ENCODE measurements at regions not wholly inside any gene's neighbourhood (a gene's known extent, or its start where the extent isn't known, plus 50 kb on each side); places are given as distances from the start of the nearest gene placed in this dataset.

DNA sequence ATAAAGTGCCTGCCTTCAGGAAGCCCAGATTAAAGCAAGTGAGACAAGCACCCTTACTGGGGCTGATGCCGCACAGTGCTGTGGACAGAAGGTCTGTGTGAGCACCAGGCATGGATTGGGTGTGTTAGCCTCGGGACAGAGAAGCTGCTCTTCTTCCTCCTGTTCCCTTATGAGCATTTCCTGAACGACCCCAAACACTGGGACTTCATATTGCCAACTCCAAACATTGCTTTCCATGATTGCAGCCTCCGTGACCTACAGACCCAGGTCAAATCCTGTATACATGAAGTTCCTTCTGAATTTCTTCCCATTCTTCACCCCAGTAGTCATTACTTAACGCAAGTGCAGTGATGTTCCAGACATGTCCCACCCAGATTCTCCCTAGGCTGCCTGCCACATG is 129.8 kb upstream of the ALKAL2 start:
- Histone ChIP-seq H3K27ac (ENCODE audit: low read length) (no peak overlapping the region), H3K9me3 (ENCODE audit: control insufficient read depth, low read depth, low read length) (peaks cover 7% of the 10 kb centered on the region), H3K36me3 (ENCODE audit: control insufficient read depth, insufficient read depth, low read length) (no peaks in the 10 kb centered on the region), H3K4me1 (ENCODE audit: control insufficient read depth, insufficient read depth, low read length) (no peaks in the 10 kb centered on the region), H3K4me3 (ENCODE audit: low read length) (no peak overlapping the region), H3K27me3 (ENCODE audit: control insufficient read depth, insufficient read depth, low read length) (no peaks in the 10 kb centered on the region)
- 71% methylated on average over 3 of the region's 5 CpGs for WGBS (ENCODE audit: insufficient coverage, low lambda C conversion rate)
- DNase-seq = no peak

DNA sequence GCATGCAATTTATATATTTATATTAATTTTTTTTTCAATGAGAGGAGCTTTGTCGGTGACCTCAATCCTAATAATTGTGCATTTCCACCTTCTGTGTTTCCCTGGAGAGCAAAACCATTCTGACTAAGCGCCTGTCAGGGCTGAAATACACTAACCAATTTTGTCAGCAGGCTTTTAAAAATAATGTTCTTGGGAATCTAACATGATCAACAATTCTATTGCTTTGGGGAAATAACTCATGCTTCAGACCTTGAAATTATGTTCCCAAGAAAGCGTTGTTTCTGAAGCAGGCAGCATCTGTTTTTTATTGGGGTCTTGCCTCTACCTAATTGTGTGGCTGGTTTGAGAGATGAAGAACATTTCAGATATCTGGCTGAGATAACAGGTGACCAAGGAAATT is 129.1 kb upstream of the ALKAL2 start:
- H3K27me3 ChIP-seq (ENCODE audit: control insufficient read depth, insufficient read depth, low read length) = no peaks in the 10 kb centered on the region
- no peaks in the 10 kb centered on the region for H3K36me3 ChIP-seq (ENCODE audit: control insufficient read depth, insufficient read depth, low read length)
- peaks cover 7% of the 10 kb centered on the region for H3K9me3 ChIP-seq (ENCODE audit: control insufficient read depth, low read depth, low read length)
- DNase-seq = no peak
- H3K27ac ChIP-seq (ENCODE audit: low read length) = no peak overlapping the region
- H3K4me1 ChIP-seq (ENCODE audit: control insufficient read depth, insufficient read depth, low read length) = no peaks in the 10 kb centered on the region
- WGBS (ENCODE audit: insufficient coverage, low lambda C conversion rate) = 80% methylated on average over 2 of the region's 3 CpGs
- H3K4me3 ChIP-seq (ENCODE audit: low read length) = no peak overlapping the region

DNA sequence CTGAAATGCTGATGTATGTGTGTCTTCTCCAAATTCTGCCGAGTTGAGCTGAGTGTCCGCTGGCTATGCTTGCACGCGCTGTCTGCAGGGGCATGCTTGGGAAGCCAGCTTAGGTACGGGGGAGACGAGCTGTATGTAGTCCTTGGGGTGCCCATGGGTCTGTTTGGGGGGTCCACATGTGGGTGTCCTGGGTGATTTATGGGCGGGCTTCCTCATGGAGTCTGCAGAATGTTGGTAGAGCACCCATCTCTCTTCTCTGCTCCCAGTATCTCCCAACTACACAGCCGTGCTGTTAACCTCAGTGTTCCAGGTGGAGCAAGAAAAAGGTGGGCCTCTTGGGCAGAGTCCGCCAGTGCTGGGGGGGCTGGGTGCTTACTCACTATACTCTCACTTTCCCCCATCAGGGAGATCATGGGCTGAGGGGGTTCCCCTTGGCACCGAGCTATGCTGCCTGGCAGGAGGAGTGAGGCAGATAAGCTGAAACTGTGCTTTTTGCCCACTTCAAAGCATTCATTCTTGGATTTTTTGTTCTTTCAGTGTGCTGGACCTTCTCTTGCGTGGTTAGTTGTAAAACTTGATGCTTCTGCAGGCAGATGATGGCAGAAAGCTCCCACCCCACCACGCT is 128.2 kb upstream of the ALKAL2 start:
- Histone ChIP-seq H3K4me3 (ENCODE audit: low read length) (no peak overlapping the region), H3K4me1 (ENCODE audit: control insufficient read depth, insufficient read depth, low read length) (no peaks in the 10 kb centered on the region), H3K9me3 (ENCODE audit: control insufficient read depth, low read depth, low read length) (peaks cover 7% of the 10 kb centered on the region), H3K36me3 (ENCODE audit: control insufficient read depth, insufficient read depth, low read length) (no peaks in the 10 kb centered on the region), H3K27ac (ENCODE audit: low read length) (no peak overlapping the region), H3K27me3 (ENCODE audit: control insufficient read depth, insufficient read depth, low read length) (no peaks in the 10 kb centered on the region)
- WGBS (ENCODE audit: insufficient coverage, low lambda C conversion rate) = no CpG with 5 or more reads among the region's 12 CpGs
- no peak for DNase-seq

DNA sequence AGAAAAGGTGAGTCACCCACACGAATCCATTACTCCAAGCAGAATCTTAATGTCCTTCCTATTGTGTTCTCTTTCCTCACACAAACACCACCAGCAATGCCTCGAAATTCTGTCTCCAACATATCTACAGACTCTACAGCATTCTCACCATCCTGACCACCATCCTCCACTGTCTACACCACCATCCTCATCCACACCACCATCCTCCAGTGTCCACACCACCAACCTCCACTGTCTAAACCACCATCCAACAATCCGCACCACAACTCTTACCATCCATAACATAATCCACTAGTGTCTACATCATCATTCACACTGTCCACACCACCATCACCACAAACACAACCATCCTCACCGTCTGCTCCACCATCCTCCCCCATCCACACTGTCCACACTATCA is 121.6 kb upstream of the ALKAL2 start:
- H3K27ac ChIP-seq (ENCODE audit: low read length) = no peak overlapping the region
- H3K27me3 ChIP-seq (ENCODE audit: control insufficient read depth, insufficient read depth, low read length) = no peaks in the 10 kb centered on the region
- DNase-seq = no peak
- H3K4me1 ChIP-seq (ENCODE audit: control insufficient read depth, insufficient read depth, low read length) = no peaks in the 10 kb centered on the region
- 92% methylated on average over 2 of the region's 4 CpGs for WGBS (ENCODE audit: insufficient coverage, low lambda C conversion rate)
- peaks cover 10% of the 10 kb centered on the region for H3K9me3 ChIP-seq (ENCODE audit: control insufficient read depth, low read depth, low read length)
- H3K4me3 ChIP-seq (ENCODE audit: low read length) = no peak overlapping the region
- no peaks in the 10 kb centered on the region for H3K36me3 ChIP-seq (ENCODE audit: control insufficient read depth, insufficient read depth, low read length)

DNA sequence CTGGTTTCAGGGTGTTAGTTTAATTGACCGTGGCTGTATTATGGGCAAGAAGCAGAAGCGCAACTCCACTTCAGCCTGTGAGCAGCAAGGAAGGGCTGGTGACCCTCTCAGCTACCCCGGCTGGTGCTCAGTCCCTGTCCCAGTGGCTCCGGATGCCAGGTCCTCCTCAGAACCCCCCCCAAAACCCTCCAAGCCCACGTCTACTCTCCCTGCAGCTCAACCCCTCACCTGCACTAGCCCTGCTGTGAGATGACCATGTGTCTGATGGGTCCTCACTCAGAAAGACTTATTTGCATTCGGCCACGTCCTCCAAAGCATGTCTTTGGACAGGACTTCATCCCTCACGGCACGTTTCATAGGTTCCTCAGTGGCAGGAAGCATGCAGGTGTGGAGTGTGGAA is 119.7 kb upstream of the ALKAL2 start:
- H3K4me1 ChIP-seq (ENCODE audit: control insufficient read depth, insufficient read depth, low read length) = no peaks in the 10 kb centered on the region
- no peaks in the 10 kb centered on the region for H3K36me3 ChIP-seq (ENCODE audit: control insufficient read depth, insufficient read depth, low read length)
- peaks cover 10% of the 10 kb centered on the region for H3K9me3 ChIP-seq (ENCODE audit: control insufficient read depth, low read depth, low read length)
- no peak for DNase-seq
- no peak overlapping the region for H3K4me3 ChIP-seq (ENCODE audit: low read length)
- H3K27me3 ChIP-seq (ENCODE audit: control insufficient read depth, insufficient read depth, low read length) = no peaks in the 10 kb centered on the region
- no CpG with 5 or more reads among the region's 9 CpGs for WGBS (ENCODE audit: insufficient coverage, low lambda C conversion rate)
- H3K27ac ChIP-seq (ENCODE audit: low read length) = no peak overlapping the region

DNA sequence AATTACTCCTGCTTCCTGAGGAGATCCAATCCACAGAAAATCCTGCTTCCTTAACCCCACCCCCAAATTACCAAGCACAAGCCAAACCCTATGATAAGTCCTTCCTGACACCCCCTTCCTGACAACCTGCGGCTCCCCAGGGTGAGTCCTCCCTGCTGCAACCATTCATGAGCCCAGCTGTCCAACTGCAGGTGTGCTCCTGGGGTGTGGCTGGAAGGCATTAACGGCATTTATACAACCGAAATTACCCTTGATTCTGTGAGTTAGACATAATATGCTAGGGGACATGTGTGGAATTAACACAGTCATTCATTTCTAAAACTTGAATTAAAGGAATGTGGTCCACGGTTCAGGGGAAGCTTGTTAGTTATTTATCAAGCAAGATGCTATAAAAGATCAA is 119.0 kb upstream of the ALKAL2 start:
- Histone ChIP-seq H3K27me3 (ENCODE audit: control insufficient read depth, insufficient read depth, low read length) (no peaks in the 10 kb centered on the region), H3K27ac (ENCODE audit: low read length) (no peak overlapping the region), H3K4me3 (ENCODE audit: low read length) (no peak overlapping the region), H3K9me3 (ENCODE audit: control insufficient read depth, low read depth, low read length) (peaks cover 10% of the 10 kb centered on the region), H3K36me3 (ENCODE audit: control insufficient read depth, insufficient read depth, low read length) (no peaks in the 10 kb centered on the region), H3K4me1 (ENCODE audit: control insufficient read depth, insufficient read depth, low read length) (no peaks in the 10 kb centered on the region)
- WGBS (ENCODE audit: insufficient coverage, low lambda C conversion rate) = 60% methylated on average over 1 of the region's 4 CpGs
- DNase-seq = no peak

DNA sequence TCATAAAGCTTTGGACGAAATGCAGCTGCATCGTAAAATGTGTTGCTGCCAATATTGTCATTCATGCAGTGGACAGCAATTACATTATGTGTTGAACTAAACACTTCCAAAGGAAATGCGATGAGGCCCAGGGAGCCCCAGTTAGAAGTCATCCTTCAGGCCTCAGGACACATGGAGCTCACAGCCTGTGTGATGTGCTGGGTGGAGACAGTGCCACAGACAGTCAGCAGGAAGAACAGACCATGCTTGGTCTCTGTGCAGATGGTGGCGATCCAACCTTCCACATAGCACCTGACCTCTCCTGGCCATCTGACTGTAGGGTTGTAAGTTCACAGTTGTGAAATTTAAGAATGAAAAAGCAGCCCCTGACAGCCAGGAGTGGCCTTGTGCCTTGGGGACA is 118.3 kb upstream of the ALKAL2 start:
- Histone ChIP-seq H3K27me3 (ENCODE audit: control insufficient read depth, insufficient read depth, low read length) (no peaks in the 10 kb centered on the region), H3K27ac (ENCODE audit: low read length) (no peak overlapping the region), H3K36me3 (ENCODE audit: control insufficient read depth, insufficient read depth, low read length) (no peaks in the 10 kb centered on the region), H3K9me3 (ENCODE audit: control insufficient read depth, low read depth, low read length) (peaks cover 10% of the 10 kb centered on the region), H3K4me3 (ENCODE audit: low read length) (no peak overlapping the region), H3K4me1 (ENCODE audit: control insufficient read depth, insufficient read depth, low read length) (no peaks in the 10 kb centered on the region)
- no peak for DNase-seq
- no CpG with 5 or more reads among the region's 4 CpGs for WGBS (ENCODE audit: insufficient coverage, low lambda C conversion rate)

DNA sequence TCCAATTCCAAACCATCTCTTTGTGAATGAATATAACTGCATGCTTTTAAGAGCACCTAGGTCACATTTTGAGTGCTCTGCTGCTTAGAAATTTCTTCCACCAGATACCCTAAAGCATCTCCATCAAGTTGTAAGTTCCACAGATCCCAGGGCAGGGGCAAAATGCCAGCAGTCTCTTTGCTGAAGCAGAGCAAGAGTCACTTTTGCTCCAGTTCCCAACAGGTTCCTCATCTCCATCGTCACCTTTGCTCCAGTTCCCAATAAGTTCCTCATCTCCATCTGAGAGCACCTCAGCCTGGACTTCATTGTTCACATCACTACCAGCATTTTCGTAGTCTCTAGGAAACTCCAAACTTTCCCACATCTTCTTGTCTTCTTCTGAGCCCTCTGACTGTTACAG is 116.7 kb upstream of the ALKAL2 start:
- Histone ChIP-seq H3K27ac (ENCODE audit: low read length) (no peak overlapping the region), H3K9me3 (ENCODE audit: control insufficient read depth, low read depth, low read length) (peaks cover 2% of the 10 kb centered on the region), H3K27me3 (ENCODE audit: control insufficient read depth, insufficient read depth, low read length) (no peaks in the 10 kb centered on the region), H3K4me1 (ENCODE audit: control insufficient read depth, insufficient read depth, low read length) (no peaks in the 10 kb centered on the region), H3K4me3 (ENCODE audit: low read length) (no peak overlapping the region), H3K36me3 (ENCODE audit: control insufficient read depth, insufficient read depth, low read length) (no peaks in the 10 kb centered on the region)
- no peak for DNase-seq
- WGBS (ENCODE audit: insufficient coverage, low lambda C conversion rate) = 75% methylated on average over 1 of the region's 2 CpGs

DNA sequence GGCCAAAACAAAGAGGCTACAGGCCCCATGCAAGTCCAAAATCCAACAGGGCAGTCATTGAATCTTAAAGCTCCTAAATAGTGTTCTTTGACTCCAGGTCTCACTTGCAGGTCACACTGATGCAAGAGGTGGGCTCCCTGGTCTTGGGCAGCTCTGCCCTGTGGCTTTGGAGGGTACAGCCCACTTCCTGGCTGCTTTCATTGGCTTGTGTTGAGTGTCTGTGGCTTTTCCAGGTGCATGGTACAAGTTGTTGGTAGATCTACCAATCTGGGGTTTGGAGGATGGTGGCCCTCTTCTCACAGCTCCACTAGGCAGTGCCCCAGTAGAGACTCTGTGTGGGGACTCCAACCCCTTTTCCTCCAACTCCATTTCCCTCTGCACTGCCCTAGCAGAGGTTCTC is 115.8 kb upstream of the ALKAL2 start:
- H3K9me3 ChIP-seq (ENCODE audit: control insufficient read depth, low read depth, low read length) = no peaks in the 10 kb centered on the region
- no peak for DNase-seq
- H3K4me3 ChIP-seq (ENCODE audit: low read length) = no peak overlapping the region
- H3K27me3 ChIP-seq (ENCODE audit: control insufficient read depth, insufficient read depth, low read length) = no peaks in the 10 kb centered on the region
- no peak overlapping the region for H3K27ac ChIP-seq (ENCODE audit: low read length)
- no peaks in the 10 kb centered on the region for H3K4me1 ChIP-seq (ENCODE audit: control insufficient read depth, insufficient read depth, low read length)
- H3K36me3 ChIP-seq (ENCODE audit: control insufficient read depth, insufficient read depth, low read length) = no peaks in the 10 kb centered on the region

DNA sequence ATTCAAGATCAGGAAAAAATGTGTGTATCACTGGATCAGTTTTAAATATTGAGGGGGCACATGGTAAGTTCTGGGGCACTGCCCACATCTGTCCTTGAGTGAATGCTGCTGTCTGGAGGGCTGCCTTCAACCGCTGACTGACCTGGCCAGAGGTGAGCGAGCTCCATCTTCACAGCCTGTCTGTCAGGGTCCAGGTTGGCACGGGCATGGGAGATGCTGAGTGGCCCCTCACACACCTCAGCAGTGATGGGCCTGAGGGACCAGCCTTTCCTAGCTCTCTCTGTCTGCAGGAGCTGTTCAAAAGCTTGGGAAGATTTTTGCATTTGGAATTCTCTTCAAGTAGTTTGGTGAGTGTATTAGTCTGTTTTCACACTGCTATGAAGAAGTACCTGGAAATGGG is 114.8 kb upstream of the ALKAL2 start:
- Histone ChIP-seq H3K27ac (ENCODE audit: low read length) (no peak overlapping the region), H3K27me3 (ENCODE audit: control insufficient read depth, insufficient read depth, low read length) (no peaks in the 10 kb centered on the region), H3K36me3 (ENCODE audit: control insufficient read depth, insufficient read depth, low read length) (no peaks in the 10 kb centered on the region), H3K9me3 (ENCODE audit: control insufficient read depth, low read depth, low read length) (no peaks in the 10 kb centered on the region), H3K4me3 (ENCODE audit: low read length) (no peak overlapping the region), H3K4me1 (ENCODE audit: control insufficient read depth, insufficient read depth, low read length) (no peaks in the 10 kb centered on the region)
- WGBS (ENCODE audit: insufficient coverage, low lambda C conversion rate) = no CpG with 5 or more reads among the region's 3 CpGs
- DNase-seq = no peak

DNA sequence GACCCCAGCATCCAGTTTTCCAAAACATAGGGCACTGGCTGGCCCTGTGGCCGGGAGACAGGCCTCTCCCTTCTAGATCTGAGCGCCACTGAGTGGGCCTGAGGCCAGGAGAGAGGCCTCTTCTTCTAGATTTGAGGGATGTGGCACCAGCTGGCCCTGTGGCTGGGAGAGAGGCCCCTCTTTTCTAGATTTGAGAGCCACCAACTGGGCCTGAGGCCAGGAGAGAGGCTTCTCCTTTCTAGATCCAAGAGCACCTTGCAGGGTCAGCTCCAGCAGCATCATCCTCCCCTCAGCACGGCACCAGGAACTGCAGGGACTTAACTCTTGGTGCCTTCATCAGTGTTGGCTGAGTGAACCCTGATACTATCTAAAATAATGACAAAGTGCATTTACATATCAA is 114.3 kb upstream of the ALKAL2 start:
- H3K4me3 ChIP-seq (ENCODE audit: low read length) = no peak overlapping the region
- H3K27ac ChIP-seq (ENCODE audit: low read length) = no peak overlapping the region
- no CpG with 5 or more reads among the region's 3 CpGs for WGBS (ENCODE audit: insufficient coverage, low lambda C conversion rate)
- no peaks in the 10 kb centered on the region for H3K9me3 ChIP-seq (ENCODE audit: control insufficient read depth, low read depth, low read length)
- H3K27me3 ChIP-seq (ENCODE audit: control insufficient read depth, insufficient read depth, low read length) = no peaks in the 10 kb centered on the region
- no peaks in the 10 kb centered on the region for H3K36me3 ChIP-seq (ENCODE audit: control insufficient read depth, insufficient read depth, low read length)
- no peaks in the 10 kb centered on the region for H3K4me1 ChIP-seq (ENCODE audit: control insufficient read depth, insufficient read depth, low read length)
- DNase-seq = no peak
